ENCODE measurements at regions not wholly inside any gene's neighbourhood (a gene's known extent, or its start where the extent isn't known, plus 50 kb on each side); places are given as distances from the start of the nearest gene placed in this dataset.

DNA sequence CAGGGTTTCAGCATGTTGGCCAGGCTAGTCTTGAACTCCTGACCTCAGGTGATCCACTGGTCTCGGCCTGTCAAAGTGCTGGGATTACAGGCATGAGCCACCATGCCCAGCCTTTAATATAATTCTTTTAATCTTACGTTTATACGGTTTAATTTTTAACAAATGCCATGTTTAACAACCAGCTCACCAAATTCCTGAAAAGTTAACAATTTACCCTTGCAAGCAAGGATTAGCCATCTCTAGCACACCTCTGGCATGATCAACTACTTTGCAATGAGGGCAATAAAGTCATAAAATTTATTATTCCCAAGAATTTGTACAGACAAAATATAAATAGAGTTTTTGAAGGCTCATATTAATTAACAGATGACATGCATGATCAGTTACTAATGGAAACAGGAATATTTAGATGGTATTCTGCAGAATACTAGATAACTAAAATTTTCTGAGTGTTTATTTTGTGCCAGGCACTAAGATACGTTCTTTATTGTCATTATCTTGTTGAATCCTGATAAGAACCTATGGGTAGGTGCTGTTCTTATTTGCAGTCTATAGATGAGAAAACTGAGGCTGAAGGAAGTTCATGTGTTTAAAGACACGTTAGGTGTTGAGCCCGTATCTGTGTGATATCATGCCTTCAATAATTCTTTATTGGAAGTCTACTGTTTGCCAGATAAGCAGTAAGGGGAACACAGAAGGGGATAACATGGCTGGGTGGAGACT is 190.1 kb downstream of the CDCA7 start:
- TF ChIP-seq, protein P1, sequence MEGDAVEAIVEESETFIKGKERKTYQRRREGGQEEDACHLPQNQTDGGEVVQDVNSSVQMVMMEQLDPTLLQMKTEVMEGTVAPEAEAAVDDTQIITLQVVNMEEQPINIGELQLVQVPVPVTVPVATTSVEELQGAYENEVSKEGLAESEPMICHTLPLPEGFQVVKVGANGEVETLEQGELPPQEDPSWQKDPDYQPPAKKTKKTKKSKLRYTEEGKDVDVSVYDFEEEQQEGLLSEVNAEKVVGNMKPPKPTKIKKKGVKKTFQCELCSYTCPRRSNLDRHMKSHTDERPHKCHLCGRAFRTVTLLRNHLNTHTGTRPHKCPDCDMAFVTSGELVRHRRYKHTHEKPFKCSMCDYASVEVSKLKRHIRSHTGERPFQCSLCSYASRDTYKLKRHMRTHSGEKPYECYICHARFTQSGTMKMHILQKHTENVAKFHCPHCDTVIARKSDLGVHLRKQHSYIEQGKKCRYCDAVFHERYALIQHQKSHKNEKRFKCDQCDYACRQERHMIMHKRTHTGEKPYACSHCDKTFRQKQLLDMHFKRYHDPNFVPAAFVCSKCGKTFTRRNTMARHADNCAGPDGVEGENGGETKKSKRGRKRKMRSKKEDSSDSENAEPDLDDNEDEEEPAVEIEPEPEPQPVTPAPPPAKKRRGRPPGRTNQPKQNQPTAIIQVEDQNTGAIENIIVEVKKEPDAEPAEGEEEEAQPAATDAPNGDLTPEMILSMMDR (IDR thresholded peaks at IDR 0.05) = no peak
- no peak for TF ChIP-seq POLR2A (IDR thresholded peaks at IDR 0.05)
